Mucosa of descending colon (tissue), 3 donors: ENCODE measurements at regions not wholly inside any gene's neighbourhood (a gene's known extent, or its start where the extent isn't known, plus 50 kb on each side); places are given as distances from the start of the nearest gene placed in this dataset.

Source experiments
- ATAC-seq: fragments of 200-7000 bp; cut with Tn5 transposase; one replicate; pipeline ENCODE4 v1.9.1; 2020; ENCODE audit warnings: mild to moderate bottlenecking, moderate library complexity
- DNase-seq, 3 donors: peaks; one replicate each; pipeline ENCODE4 v3.0.0-alpha.2; 2020
- H3K36me3 ChIP-seq: fragments of 200-600 bp; one replicate; pipeline ENCODE4 v1.8.0; 2021; ENCODE audit warnings: low read depth, mild to moderate bottlenecking
- H3K4me1 ChIP-seq: fragments of 200-600 bp; one replicate; pipeline ENCODE4 v1.8.0; 2021; ENCODE audit warnings: low read depth, mild to moderate bottlenecking
- H3K4me3 ChIP-seq: fragments of 200-600 bp; one replicate; pipeline ENCODE4 v1.8.0; 2021; ENCODE audit warnings: mild to moderate bottlenecking
- H3K9me3 ChIP-seq: fragments of 200-600 bp; one replicate; pipeline ENCODE4 v1.8.0; 2021; ENCODE audit warnings: mild to moderate bottlenecking
- CTCF ChIP-seq: fragments of 200-600 bp; IDR thresholded peaks from one replicate; pipeline ENCODE4 v1.8.0; 2022; ENCODE audit warnings: antibody characterized with exemption, mild to moderate bottlenecking
- intact Hi-C, 2 donors: fragments of 100-400 bp; cut with DNase I in 1 of 2; cut with micrococcal nuclease in 1 of 2; formaldehyde crosslinking; loops; one replicate each; pipeline versions ENCODE4 v1.11.0 to v1.11.1; 2022; cut with DNase I, micrococcal nuclease
- donor health status: DM: no; HTN: no; CAD: no; lungs with moderate emphysema.
- donor health status: DM: no; HTN: no; CAD: no.
- donor health status: DM: no; HTN: yes; CAD: no.

DNA sequence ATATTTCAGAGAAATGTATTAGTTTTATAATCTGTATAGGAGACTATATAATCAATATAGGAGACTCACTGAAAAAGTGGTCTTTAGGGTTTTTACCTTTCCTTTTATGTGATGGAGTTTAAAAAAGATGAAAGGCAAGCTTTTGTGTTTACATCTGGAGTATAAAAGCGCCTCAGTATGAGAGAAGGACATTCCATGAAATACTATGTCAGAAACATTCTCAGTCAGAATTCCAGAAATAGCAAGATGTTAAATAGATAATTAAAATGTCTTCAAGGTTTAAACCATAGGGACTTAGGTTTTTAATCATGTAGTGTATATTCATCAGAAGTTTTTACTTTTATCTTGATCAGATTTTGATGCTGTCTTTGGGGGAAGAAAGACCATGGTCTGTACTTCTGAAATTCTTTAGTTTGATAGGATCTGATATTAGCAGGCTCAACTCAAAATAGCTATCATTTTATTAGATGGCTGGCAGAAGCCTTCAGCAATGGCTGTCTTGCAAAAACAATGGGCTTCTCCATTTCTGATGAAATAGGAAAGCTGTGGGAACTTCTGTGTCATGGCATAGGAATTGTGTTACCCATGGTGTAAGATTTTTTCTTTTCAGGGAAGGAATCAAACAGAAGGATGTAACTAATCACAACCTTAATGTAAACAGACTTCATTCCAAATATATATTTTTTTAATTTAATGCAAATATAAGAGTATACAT is 209.6 kb upstream of the PLSCR5 start:
- intact Hi-C loops, result no loop called here
- no peak for TF ChIP-seq CTCF
- Histone ChIP-seq H3K4me3 (no peak overlapping the region), H3K36me3 (no peaks in the 10 kb centered on the region), H3K4me1 (no peaks in the 10 kb centered on the region), H3K9me3 (no peaks in the 10 kb centered on the region)
- ATAC-seq, result no peak
- DNase-seq, result no peak

- ATAC-seq (no peak), DNase-seq (no peak)
- Histone ChIP-seq H3K4me3 (no peak overlapping the region), H3K4me1 (no peaks in the 10 kb centered on the region), H3K36me3 (no peaks in the 10 kb centered on the region), H3K9me3 (no peaks in the 10 kb centered on the region)
- no peak for TF ChIP-seq CTCF
- intact Hi-C loops, result no loop called here
Observed at GRCh38 chr3:146813496-146813895, 208.3 kb upstream of the PLSCR5 start.

GRCh38 chr3:146803745-146804144 is 198.6 kb upstream of the PLSCR5 start:
- no peak overlapping the region for H3K4me3 ChIP-seq
- ATAC-seq, result no peak
- TF ChIP-seq CTCF, result no peak

GRCh38 chr3:146801492-146801891 is 196.3 kb upstream of the PLSCR5 start:
- intact Hi-C loops, result no loop called here
- Histone ChIP-seq H3K9me3 (no peaks in the 10 kb centered on the region), H3K4me1 (no peaks in the 10 kb centered on the region), H3K4me3 (no peak overlapping the region), H3K36me3 (no peaks in the 10 kb centered on the region)
- DNase-seq (no peak), ATAC-seq (no peak)
- TF ChIP-seq CTCF, result no peak

More at GRCh38 chr3:146803745-146804144, 198.6 kb upstream of the PLSCR5 start:
- H3K4me1 ChIP-seq, result no peaks in the 10 kb centered on the region
- H3K9me3 ChIP-seq, result no peaks in the 10 kb centered on the region
- no peaks in the 10 kb centered on the region for H3K36me3 ChIP-seq
- intact Hi-C loops, result no loop called here
- DNase-seq, result no peak

DNA sequence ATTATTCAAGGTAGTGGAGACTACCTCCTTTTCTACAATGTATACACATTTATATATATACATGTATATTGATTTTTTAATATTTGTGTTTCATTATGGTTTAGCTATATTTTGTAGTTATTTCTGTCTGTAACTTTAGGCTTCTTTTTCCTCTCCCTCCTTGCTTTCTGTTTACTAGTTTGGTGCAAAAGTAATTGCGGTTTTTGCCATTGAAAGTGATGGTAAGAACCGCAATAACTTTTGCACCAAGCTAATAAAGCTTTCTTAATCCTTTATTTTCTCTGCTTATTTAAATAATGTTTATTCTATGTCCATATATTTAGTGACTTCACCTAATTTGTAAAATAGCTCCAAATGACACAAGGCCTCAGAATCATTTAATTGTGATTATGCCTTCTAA is 195.3 kb upstream of the PLSCR5 start:
- DNase-seq (no peak), ATAC-seq (no peak)
- Histone ChIP-seq H3K4me1 (no peaks in the 10 kb centered on the region), H3K36me3 (no peaks in the 10 kb centered on the region), H3K9me3 (no peaks in the 10 kb centered on the region), H3K4me3 (no peak overlapping the region)
- TF ChIP-seq CTCF, result no peak
- intact Hi-C loops, result no loop called here

DNA sequence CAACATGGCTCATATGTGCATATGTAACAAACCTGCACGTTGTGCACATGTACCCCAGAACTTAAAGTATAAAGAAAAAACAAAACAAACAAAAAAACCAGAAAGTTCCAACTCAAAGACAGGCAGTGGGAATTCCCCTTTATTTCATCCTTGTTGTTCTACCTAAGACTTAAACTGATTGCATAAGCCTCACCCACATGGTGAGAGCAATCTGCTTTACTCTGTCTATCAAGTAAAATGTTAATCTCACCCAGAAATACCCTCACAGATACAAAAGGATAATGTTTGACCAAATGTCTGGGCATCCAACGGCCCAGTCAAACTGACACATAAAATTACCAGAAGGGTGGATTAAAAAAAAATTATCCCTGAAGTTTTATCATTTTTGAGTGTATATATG is 190.9 kb upstream of the PLSCR5 start:
- no peaks in the 10 kb centered on the region for H3K4me1 ChIP-seq
- DNase-seq, result no peak
- intact Hi-C loops, result no loop called here
- no peak for TF ChIP-seq CTCF
- no peak overlapping the region for H3K4me3 ChIP-seq
- no peak for ATAC-seq
- no peaks in the 10 kb centered on the region for H3K36me3 ChIP-seq
- H3K9me3 ChIP-seq, result no peaks in the 10 kb centered on the region
